Astrocyte (in vitro differentiated cells and primary cell): ENCODE measurements at regions not wholly inside any gene's neighbourhood (a gene's known extent, or its start where the extent isn't known, plus 50 kb on each side); places are given as distances from the start of the nearest gene placed in this dataset.

Experiments
- CTCF ChIP-seq: IDR thresholded peaks from 2 replicates; pipeline ENCODE4 v1.5.1; 2011; ENCODE audit warnings: low read depth, mild to moderate bottlenecking, inconsistent platforms, low read length, moderate library complexity; ENCODE audit not compliant: insufficient read depth
- EZH2 ChIP-seq: IDR thresholded peaks from 2 replicates; pipeline ENCODE4 v1.6.1; 2012; ENCODE audit warnings: mild to moderate bottlenecking, low read length, inconsistent platforms; ENCODE audit not compliant: insufficient read depth

- TF ChIP-seq CTCF, result no peak
- TF ChIP-seq EZH2, result no peak
These were observed 617.0 kb upstream of the ROBO1 start for GRCh38 chr3:80384811-80385210.
